CD4-positive, alpha-beta T cell treated with Interleukin-15 for 1 hour (primary cell): ENCODE measurements at regions not wholly inside any gene's neighbourhood (a gene's known extent, or its start where the extent isn't known, plus 50 kb on each side); places are given as distances from the start of the nearest gene placed in this dataset.
"Not testable (repeated sequence)": the region's sequence is repeated elsewhere in the genome, so short reads cannot be mapped to it uniquely, and the experiment has no call there.

ENCODE experiments used
- DNase-seq: peaks from one replicate; pipeline ENCODE4 v3.0.0-alpha.2; 2020

DNA sequence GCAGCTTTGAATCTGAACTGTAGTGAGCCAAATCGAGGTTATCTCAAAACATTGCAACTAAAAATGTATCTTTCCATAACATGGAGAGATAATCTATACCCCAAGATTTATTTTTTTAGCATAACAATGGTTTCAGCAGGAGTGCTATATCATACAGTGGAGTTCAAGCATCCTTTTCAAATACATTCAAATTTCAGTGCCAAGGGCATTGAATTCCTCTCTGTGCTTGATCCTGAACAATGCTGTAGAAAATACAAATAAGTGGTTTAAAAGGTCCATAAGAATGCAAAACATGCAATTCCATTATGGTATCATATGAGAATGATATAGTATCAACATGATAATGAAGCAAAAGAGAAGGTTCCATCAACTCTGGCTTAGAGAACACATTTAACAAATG lies 201.7 kb downstream of the TXNL1 start:
- no peak for DNase-seq

- no peak for DNase-seq
Measured at GRCh38 chr18:56433919-56434318, 204.5 kb downstream of the TXNL1 start.

GRCh38 chr18:56431551-56431950 lies 206.8 kb downstream of the TXNL1 start:
- no peak for DNase-seq

DNA sequence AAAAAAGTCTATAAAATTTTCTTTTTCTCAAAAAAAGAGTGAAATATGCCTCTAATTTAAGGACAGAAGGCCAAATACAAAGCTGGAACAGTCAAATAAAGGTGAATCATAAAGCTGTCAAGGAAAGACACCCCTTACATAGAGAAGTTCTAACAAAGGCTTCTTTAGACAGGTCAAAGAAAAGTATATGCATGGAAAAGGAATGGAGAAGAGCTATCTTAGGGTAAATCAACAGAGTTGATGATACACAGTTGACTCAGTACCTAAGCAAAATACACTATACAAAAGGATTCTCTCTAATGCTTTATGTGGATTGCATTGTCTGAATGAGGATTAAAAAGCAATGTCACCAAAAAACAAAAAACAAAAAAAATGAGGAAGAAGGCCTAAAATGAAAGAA lies 214.8 kb downstream of the TXNL1 start:
- no peak for DNase-seq

- no peak for DNase-seq
Measured at GRCh38 chr18:56421647-56422046, 216.7 kb downstream of the TXNL1 start.

DNA sequence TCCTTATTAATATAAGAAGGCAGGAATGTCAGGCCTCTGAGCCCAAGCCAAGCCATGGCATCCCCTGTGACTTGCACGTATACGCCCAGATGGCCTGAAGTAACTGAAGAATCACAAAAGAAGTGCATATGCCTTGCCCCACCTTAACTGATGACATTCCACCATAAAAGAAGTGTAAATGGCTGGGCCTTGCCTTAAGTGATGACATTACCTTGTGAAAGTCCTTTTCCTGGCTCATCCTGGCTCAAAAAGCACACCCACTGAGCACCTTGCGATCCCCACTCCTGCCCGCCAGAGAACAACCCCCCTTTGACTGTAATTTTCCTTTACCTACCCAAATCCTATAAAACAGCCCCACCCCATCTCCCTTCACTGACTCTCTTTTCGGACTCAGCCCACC lies 217.5 kb downstream of the TXNL1 start:
- not testable (repeated sequence) for DNase-seq

DNA sequence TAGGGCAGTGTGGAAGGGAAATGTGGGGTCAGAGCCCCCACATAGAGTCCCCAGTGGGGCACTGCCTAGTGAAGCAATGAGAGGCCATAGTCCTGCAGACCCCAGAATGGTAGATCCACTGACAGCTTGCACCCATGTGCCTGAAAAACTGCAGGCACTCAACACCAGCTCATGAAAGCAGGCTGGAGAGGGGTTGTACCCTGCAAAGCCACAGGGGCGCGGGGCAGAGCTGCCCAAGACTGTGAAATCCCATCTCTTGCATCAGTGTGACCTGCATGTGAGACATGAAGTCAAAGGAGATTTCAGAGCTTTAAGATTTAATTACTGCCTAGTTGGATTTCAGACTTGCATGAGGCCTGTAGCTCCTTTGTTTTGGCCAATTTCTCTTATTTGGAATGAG lies 224.0 kb downstream of the TXNL1 start:
- DNase-seq = no peak

- DNase-seq = no peak
Measured at GRCh38 chr18:56413862-56414261, 224.5 kb downstream of the TXNL1 start.

- DNase-seq = no peak
Measured at GRCh38 chr18:56412951-56413350, 225.4 kb downstream of the TXNL1 start.

- no peak for DNase-seq
Measured at GRCh38 chr18:56409736-56410135, 228.7 kb downstream of the TXNL1 start.

GRCh38 chr18:56407646-56408180 lies 230.7 kb downstream of the TXNL1 start:
- DNase-seq = no peak

DNA sequence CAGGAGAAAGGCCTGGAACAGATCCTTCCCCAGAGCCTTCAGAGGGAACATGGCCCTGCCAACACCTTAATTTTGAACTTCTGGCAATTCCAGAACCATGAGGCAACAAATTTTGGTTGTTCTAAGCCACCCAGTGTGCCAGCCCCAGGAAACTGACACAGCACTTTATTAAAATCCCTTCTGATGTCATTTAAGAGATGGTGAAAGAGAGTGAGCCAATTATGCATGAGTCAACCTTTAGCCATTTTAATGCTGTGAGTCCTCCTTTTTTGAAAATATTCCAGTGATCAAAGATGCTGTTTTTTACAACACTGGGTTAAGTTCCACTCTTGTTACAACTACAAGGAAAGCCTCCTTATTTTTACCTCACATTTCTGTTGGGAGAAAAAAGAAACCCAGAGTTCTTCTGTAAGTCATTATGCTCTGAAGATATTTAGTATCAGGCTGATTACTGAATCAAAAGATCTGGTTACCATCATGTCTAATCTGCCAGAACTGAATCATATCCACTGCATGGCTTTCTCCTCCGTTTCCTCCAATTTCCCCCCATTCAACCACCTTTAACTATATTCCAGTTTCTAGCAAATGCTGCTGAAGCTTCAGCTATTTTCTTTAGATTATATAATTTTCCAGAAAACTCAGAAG lies 235.4 kb downstream of the TXNL1 start:
- no peak for DNase-seq

DNA sequence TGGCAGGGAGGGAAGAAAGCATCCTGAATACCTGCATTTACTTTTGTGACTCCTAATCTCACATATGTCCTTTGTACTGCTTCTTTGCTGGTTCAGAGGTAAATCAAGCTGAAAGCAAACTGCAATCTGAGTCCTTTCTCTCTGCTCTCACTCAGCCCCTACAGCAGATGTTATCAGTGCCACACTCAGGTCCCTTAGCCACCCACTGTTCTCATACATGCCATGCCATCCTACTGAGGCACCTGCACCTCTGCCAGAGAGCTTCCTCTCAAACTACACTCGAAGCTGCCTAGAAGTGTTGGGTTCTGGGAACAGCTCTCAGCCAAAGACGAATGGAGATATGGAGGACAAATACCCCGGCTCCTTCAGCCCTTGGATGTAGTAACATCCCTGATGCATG lies 244.5 kb downstream of the TXNL1 start:
- no peak for DNase-seq

GRCh38 chr18:56391931-56392590 lies 246.3 kb downstream of the TXNL1 start:
- DNase-seq = no peak

GRCh38 chr18:56390626-56391025 lies 247.8 kb downstream of the TXNL1 start:
- DNase-seq = no peak

GRCh38 chr18:56389190-56389589 lies 249.2 kb downstream of the TXNL1 start:
- DNase-seq = no peak

DNA sequence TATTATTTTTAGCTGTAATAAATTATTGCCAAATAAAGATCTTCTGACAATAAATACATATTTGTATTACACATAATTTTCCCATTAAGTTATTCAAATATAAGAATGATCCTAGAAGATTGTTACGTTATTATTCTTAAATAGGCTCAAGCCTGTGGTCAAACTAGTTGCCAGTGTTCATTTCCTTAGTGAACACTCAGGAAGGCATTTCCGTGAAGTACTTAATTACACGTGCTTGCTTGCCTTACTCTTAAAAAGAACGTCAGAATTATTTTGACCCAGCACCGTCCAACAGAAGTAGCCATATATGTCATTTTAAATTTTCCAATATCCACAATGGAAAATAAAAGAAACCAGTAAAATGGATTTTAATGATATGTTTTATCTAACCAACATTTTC lies 249.8 kb downstream of the TXNL1 start:
- DNase-seq = no peak

GRCh38 chr18:56386856-56387255 lies 251.5 kb downstream of the TXNL1 start:
- no peak for DNase-seq

DNA sequence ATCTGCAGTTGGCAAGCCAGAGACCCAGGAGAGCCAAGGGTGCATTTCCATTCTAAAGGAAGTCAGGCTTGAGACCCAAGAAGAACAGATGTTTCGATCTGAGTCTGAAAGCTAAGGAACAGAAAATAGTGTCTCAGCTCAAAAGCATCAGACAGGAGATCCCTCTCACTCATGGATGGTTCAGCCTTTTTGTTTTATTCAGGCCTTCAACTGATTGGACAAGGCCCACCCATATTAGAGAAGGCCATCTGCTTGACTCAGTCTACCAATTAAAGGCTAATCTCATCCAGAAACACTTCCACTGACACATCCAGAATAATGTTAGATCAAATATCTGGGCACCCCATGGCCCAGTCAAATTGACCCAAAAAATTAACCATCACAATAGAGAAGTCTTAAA lies 255.0 kb downstream of the TXNL1 start:
- no peak for DNase-seq

GRCh38 chr18:56382541-56382940 lies 255.9 kb downstream of the TXNL1 start:
- no peak for DNase-seq

- DNase-seq = no peak
Measured at GRCh38 chr18:56381196-56381595, 257.2 kb downstream of the TXNL1 start.

GRCh38 chr18:56380685-56381084 lies 257.7 kb downstream of the TXNL1 start:
- DNase-seq = no peak

DNA sequence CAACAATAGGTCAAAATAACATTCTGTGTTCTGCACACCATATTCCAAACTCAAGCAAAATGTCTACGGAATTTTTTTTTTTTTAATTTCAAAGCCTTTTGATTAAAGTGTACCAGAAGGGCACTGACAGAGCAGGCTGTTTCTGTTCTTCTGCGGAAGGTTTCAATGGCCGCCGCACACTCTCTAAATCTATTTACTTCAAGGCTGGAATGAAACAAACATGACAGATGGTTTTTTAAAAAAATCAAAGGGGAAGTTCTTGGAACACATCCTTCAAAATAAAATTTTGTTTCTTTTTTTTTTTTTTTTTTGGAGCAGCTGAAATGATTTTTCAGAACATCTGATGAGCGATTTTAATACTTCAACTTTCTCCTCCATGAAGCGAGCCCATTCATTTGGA lies 259.1 kb downstream of the TXNL1 start:
- DNase-seq = no peak

DNA sequence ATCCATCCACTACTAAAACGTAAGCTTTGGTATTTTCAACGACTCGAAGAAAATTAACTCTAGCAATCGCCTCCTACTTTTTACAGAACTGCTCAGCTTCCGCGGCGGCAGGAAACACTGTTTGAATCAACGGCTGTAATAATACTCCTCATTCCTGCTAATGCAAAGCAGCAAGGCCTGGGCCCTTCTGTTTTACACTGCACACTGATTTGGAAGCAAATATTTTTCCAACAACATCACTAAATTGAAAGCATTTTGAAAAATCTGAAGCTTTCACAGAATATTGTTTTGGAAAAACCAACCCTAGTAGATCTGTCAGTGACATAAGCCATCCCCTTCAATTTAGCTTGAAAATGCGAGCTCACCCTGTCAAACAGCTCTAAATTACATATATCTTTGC lies 261.2 kb downstream of the TXNL1 start:
- no peak for DNase-seq
